GM06990 (cell line): ENCODE measurements at regions not wholly inside any gene's neighbourhood (a gene's known extent, or its start where the extent isn't known, plus 50 kb on each side); places are given as distances from the start of the nearest gene placed in this dataset.

Experiments used
- DNase-seq: peaks from one replicate; pipeline ENCODE4 v3.0.0-alpha.2; 2011; ENCODE audit not compliant: insufficient read length; ENCODE audit errors: extremely low read depth
- H3K27me3 ChIP-seq: replicated peaks from 2 replicates; pipeline ENCODE4 v1.6.0; 2011; ENCODE audit warnings: low read length; ENCODE audit not compliant: control insufficient read depth, insufficient read depth
- H3K36me3 ChIP-seq: 2 replicates; pipeline ENCODE4 v1.5.1; 2011; ENCODE audit warnings: low read length; ENCODE audit not compliant: control insufficient read depth, insufficient read depth
- H3K4me3 ChIP-seq: replicated peaks from 2 replicates; pipeline ENCODE4 v1.5.1; 2011; ENCODE audit warnings: low read depth, mild to moderate bottlenecking, control low read depth, low read length
- CTCF ChIP-seq: IDR thresholded peaks from 2 replicates; pipeline ENCODE4 v1.5.1; 2011; ENCODE audit warnings: low read length, control low read depth, mild to moderate bottlenecking, inconsistent platforms; ENCODE audit not compliant: insufficient read depth, poor library complexity, severe bottlenecking

GRCh38 chr13:53821632-53822031 is 793.0 kb downstream of the OLFM4 start:
- DNase-seq, result no peak
- H3K36me3 ChIP-seq, result no peaks in the 10 kb centered on the region
- no peak overlapping the region for H3K4me3 ChIP-seq
- no peaks in the 10 kb centered on the region for H3K27me3 ChIP-seq
- no peak for TF ChIP-seq CTCF

GRCh38 chr13:53822136-53822535 is 793.5 kb downstream of the OLFM4 start:
- Histone ChIP-seq H3K27me3 (no peaks in the 10 kb centered on the region), H3K4me3 (no peak overlapping the region), H3K36me3 (no peaks in the 10 kb centered on the region)
- DNase-seq, result no peak
- TF ChIP-seq CTCF, result no peak

- TF ChIP-seq CTCF, result no peak
- no peak overlapping the region for H3K4me3 ChIP-seq
- H3K27me3 ChIP-seq, result no peaks in the 10 kb centered on the region
- no peak for DNase-seq
- no peaks in the 10 kb centered on the region for H3K36me3 ChIP-seq
These were observed 810.8 kb downstream of the OLFM4 start for GRCh38 chr13:53839461-53839860.

- DNase-seq, result no peak
- no peak for TF ChIP-seq CTCF
These were observed 816.0 kb downstream of the OLFM4 start for GRCh38 chr13:53844473-53845146.

GRCh38 chr13:53847502-53847901 is 818.9 kb downstream of the OLFM4 start:
- Histone ChIP-seq H3K36me3 (no peaks in the 10 kb centered on the region), H3K4me3 (no peak overlapping the region), H3K27me3 (no peaks in the 10 kb centered on the region)
- DNase-seq, result no peak
- TF ChIP-seq CTCF, result no peak

More at GRCh38 chr13:53844473-53845146, 816.0 kb downstream of the OLFM4 start:
- Histone ChIP-seq H3K27me3 (no peaks in the 10 kb centered on the region), H3K4me3 (no peak overlapping the region), H3K36me3 (no peaks in the 10 kb centered on the region)
